ENCODE measurements at regions not wholly inside any gene's neighbourhood (a gene's known extent, or its start where the extent isn't known, plus 50 kb on each side); places are given as distances from the start of the nearest gene placed in this dataset.

DNA sequence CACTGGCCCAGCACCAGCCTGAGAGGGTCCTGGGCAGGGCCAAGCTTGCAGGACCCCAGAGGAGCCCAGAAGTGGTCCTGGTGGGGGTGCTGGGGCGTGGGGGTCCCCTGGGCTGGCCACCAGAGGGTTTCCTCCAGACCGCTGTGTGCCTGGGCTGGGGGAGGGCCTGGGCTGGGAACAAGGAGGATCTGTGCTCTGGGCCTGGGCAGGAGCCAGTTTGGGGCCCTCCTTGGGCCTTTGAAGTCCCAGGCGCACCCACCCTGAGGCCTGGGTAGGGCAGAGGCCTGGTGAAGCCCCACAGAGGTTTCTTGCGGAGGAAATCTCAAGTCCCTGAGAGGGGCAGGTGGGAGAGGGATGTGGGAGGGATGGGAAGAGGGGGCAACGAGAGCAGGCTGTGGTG lies 63.4 kb upstream of the GPC1 start:
- Histone ChIP-seq H3K9me3 (ENCODE audit: control extremely low read depth in 1 of 5, control insufficient read depth in 4 of 5, insufficient read depth in 2 of 5, low read depth in 1 of 5, low read length in 4 of 5) (no peaks in the 10 kb centered on the region), H3K4me3 (ENCODE audit: control insufficient read depth in 1 of 7, extremely low read depth in 1 of 7, insufficient read depth in 4 of 7, low read depth in 2 of 7, low read length in 6 of 7) (no peak overlapping the region), H3K27ac (ENCODE audit: insufficient read depth in 1 of 2, low read depth in 1 of 2, low read length in 2 of 2, poor library complexity in 1 of 2, severe bottlenecking in 2 of 2) (no peak overlapping the region), H3K36me3 (ENCODE audit: control insufficient read depth in 4 of 4, insufficient read depth in 4 of 4, low read length in 3 of 4) (no peaks in the 10 kb centered on the region), H3K27me3 (replicated peaks in 2 of 5; ENCODE audit: control insufficient read depth in 4 of 5, insufficient read depth in 5 of 5, low read length in 4 of 5) (peaks cover 0 to 4% (median 0%) of the 10 kb centered on the region in 5 experiments), H3K4me1 (ENCODE audit: control extremely low read depth in 1 of 4, control insufficient read depth in 4 of 4, insufficient read depth in 4 of 4, low read length in 3 of 4) (no peaks in the 10 kb centered on the region)
- POLR2A ChIA-PET: no interaction called here
- CTCF ChIA-PET: no interaction called here
- DNase-seq: no peak
- 85% methylated on average over 5 of the region's 5 CpGs for WGBS (ENCODE audit: insufficient coverage)

DNA sequence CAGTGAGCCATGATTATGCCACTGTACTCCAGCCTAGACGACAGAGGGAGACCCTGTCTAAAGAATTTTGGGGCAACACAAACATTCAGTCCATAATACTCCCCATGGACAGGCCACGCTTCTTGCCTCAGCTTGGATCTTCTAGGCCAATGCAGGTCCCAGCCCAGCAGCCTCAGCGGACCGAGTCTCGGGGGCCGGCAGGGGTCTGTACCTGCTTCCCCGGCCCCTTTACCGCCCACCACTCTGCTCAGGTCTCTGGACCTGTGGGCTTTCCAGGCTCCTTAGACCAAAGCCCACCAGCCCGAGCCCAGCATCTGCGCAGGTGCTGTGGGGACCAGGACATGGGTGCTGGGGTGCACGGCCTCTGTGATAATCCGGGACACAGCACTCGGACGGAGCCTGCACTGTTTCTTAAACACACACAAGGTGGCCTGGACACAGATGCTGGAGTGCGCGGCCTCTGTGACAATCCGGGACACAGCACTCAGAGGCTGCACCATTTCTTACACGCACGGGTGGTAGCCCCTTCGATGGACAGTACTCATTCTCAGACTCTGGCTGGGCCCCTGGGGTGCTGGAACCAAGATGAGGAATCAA lies 62.1 kb upstream of the GPC1 start:
- CTCF ChIA-PET: no interaction called here
- DNase-seq: no peak
- Histone ChIP-seq H3K9me3 (ENCODE audit: control extremely low read depth in 1 of 5, control insufficient read depth in 4 of 5, insufficient read depth in 2 of 5, low read depth in 1 of 5, low read length in 4 of 5) (no peaks in the 10 kb centered on the region), H3K27ac (ENCODE audit: insufficient read depth in 1 of 2, low read depth in 1 of 2, low read length in 2 of 2, poor library complexity in 1 of 2, severe bottlenecking in 2 of 2) (no peak overlapping the region), H3K27me3 (replicated peaks in 2 of 5; ENCODE audit: control insufficient read depth in 4 of 5, insufficient read depth in 5 of 5, low read length in 4 of 5) (peaks cover 0 to 4% (median 0%) of the 10 kb centered on the region in 5 experiments), H3K36me3 (ENCODE audit: control insufficient read depth in 4 of 4, insufficient read depth in 4 of 4, low read length in 3 of 4) (no peaks in the 10 kb centered on the region), H3K4me3 (ENCODE audit: control insufficient read depth in 1 of 7, extremely low read depth in 1 of 7, insufficient read depth in 4 of 7, low read depth in 2 of 7, low read length in 6 of 7) (no peak overlapping the region), H3K4me1 (ENCODE audit: control extremely low read depth in 1 of 4, control insufficient read depth in 4 of 4, insufficient read depth in 4 of 4, low read length in 3 of 4) (no peaks in the 10 kb centered on the region)
- WGBS (ENCODE audit: insufficient coverage): 95% methylated on average over 17 of the region's 20 CpGs
- POLR2A ChIA-PET: no interaction called here

DNA sequence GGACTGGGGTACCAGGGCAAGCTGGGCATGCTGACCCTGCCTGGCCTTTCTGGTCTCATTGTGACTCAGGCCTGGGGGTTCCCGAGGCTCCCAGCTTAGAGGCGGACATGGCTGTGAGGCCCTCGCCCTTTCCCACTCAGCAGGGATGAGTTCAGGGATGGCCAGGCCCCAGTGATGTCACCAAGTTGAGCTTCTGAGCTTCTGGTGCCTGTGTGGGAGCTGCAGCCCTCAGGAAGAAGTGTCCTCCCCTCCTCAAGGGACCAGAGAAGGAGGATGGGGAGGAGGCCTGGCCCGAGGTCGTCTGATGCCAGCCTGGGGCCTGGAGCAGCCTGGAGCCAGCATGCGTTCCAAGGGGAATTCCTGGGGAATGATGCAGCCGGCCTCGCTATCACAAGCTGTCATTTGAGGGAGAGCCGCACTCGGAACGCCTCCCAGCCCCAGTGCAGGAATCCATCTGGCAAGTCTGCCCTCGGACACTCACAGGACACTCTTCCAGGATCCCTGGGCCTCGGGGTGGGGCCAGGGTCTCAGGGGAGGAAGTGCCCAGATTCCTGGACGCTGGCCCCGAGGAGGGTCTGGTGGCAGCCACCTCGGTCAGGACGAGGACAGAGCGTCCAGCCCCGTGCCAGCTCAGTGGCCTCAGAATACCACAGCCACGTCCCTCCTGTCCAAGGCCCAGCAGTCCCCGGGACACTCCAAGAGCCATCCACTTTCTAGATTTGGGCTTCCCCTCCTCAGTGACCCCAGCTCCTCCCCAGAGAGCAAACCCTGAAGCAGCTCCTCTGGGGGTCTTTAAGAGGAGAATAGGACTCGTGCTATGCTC lies 61.2 kb upstream of the GPC1 start:
- 84% methylated on average over 20 of the region's 22 CpGs for WGBS (ENCODE audit: insufficient coverage)
- POLR2A ChIA-PET: no interaction called here
- no peaks in the 10 kb centered on the region for H3K9me3 ChIP-seq (ENCODE audit: control extremely low read depth in 1 of 5, control insufficient read depth in 4 of 5, insufficient read depth in 2 of 5, low read depth in 1 of 5, low read length in 4 of 5)

DNA sequence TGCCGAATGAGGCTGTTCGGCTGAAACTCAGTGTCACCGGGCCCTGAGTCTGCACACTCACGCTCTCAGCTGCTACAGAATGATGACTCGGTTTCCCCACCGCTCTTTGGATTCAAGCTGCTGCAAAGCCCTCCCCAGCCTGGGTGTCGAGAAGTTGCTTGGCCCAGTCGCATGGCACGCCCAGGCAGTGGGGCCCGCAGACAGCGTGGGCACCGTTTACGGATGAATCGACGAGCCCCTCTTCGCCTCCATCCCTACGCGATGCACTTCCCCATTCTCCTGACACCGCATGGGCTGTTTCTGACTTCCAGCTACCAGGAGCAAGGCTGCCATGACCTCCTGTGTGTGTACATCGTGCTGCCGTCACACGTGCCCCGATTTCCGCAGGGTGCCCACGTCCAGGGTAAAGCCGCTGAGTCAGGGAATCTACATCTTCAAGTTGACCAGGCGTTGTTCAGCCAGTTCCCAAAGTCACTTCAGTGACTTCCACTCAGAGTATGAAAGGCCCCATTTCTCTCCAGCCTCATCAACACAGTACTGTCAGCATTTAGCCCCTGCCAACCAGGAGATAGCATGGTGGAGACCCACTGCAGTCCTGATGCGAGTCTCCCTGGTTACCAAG lies 60.3 kb upstream of the GPC1 start:
- Histone ChIP-seq H3K36me3 (ENCODE audit: control insufficient read depth in 4 of 4, insufficient read depth in 4 of 4, low read length in 3 of 4) (no peaks in the 10 kb centered on the region), H3K27ac (ENCODE audit: insufficient read depth in 1 of 2, low read depth in 1 of 2, low read length in 2 of 2, poor library complexity in 1 of 2, severe bottlenecking in 2 of 2) (no peak overlapping the region), H3K4me3 (ENCODE audit: control insufficient read depth in 1 of 7, extremely low read depth in 1 of 7, insufficient read depth in 4 of 7, low read depth in 2 of 7, low read length in 6 of 7) (no peak overlapping the region), H3K27me3 (replicated peaks in 2 of 5; ENCODE audit: control insufficient read depth in 4 of 5, insufficient read depth in 5 of 5, low read length in 4 of 5) (peaks cover 0 to 4% (median 2%) of the 10 kb centered on the region in 5 experiments), H3K9me3 (ENCODE audit: control extremely low read depth in 1 of 5, control insufficient read depth in 4 of 5, insufficient read depth in 2 of 5, low read depth in 1 of 5, low read length in 4 of 5) (no peaks in the 10 kb centered on the region), H3K4me1 (ENCODE audit: control extremely low read depth in 1 of 4, control insufficient read depth in 4 of 4, insufficient read depth in 4 of 4, low read length in 3 of 4) (no peaks in the 10 kb centered on the region)
- CTCF ChIA-PET: no interaction called here
- POLR2A ChIA-PET: no interaction called here
- 94% methylated on average over 27 of the region's 28 CpGs for WGBS (ENCODE audit: insufficient coverage)
- DNase-seq: no peak

More for the DNA sequence above, 61.2 kb upstream of the GPC1 start:
- H3K4me1 ChIP-seq (ENCODE audit: control extremely low read depth in 1 of 4, control insufficient read depth in 4 of 4, insufficient read depth in 4 of 4, low read length in 3 of 4): no peaks in the 10 kb centered on the region
- no peaks in the 10 kb centered on the region for H3K36me3 ChIP-seq (ENCODE audit: control insufficient read depth in 4 of 4, insufficient read depth in 4 of 4, low read length in 3 of 4)
- no peak overlapping the region for H3K4me3 ChIP-seq (ENCODE audit: control insufficient read depth in 1 of 7, extremely low read depth in 1 of 7, insufficient read depth in 4 of 7, low read depth in 2 of 7, low read length in 6 of 7)
- DNase-seq: no peak
- peaks cover 0 to 4% (median 2%) of the 10 kb centered on the region in 5 experiments for H3K27me3 ChIP-seq (replicated peaks in 2 of 5; ENCODE audit: control insufficient read depth in 4 of 5, insufficient read depth in 5 of 5, low read length in 4 of 5)
- CTCF ChIA-PET: no interaction called here
- no peak overlapping the region for H3K27ac ChIP-seq (ENCODE audit: insufficient read depth in 1 of 2, low read depth in 1 of 2, low read length in 2 of 2, poor library complexity in 1 of 2, severe bottlenecking in 2 of 2)

DNA sequence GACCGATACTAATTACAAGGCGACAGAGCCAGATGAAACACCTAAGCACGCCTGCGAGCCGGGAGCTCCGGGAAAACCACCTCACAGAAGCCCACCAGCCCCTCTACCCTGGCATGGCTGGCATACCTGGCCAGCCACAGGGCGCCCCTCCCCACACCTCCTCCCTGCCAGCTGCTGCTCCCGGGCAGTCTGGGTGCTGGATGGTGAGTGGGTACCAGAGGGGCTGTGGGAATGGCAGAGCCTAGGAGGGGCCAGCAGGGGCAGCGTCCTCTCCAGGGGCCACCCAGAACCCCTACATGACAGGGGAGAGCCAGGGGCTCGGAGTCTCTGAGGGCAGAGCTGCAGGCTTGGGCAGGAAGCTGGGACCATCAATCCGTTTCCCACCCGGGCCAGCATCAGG lies 58.7 kb upstream of the GPC1 start:
- ChIA-PET POLR2A (no interaction called here), CTCF (no interaction called here)
- H3K36me3 ChIP-seq (ENCODE audit: control insufficient read depth in 4 of 4, insufficient read depth in 4 of 4, low read length in 3 of 4): no peaks in the 10 kb centered on the region
- no peak overlapping the region for H3K27ac ChIP-seq (ENCODE audit: insufficient read depth in 1 of 2, low read depth in 1 of 2, low read length in 2 of 2, poor library complexity in 1 of 2, severe bottlenecking in 2 of 2)
- H3K9me3 ChIP-seq (ENCODE audit: control extremely low read depth in 1 of 5, control insufficient read depth in 4 of 5, insufficient read depth in 2 of 5, low read depth in 1 of 5, low read length in 4 of 5): peaks cover 0 to 4% (median 0%) of the 10 kb centered on the region in 5 experiments
- peaks cover 0 to 4% (median 2%) of the 10 kb centered on the region in 5 experiments for H3K27me3 ChIP-seq (replicated peaks in 2 of 5; ENCODE audit: control insufficient read depth in 4 of 5, insufficient read depth in 5 of 5, low read length in 4 of 5)
- WGBS (ENCODE audit: insufficient coverage): 84% methylated on average over 7 of the region's 12 CpGs
- H3K4me1 ChIP-seq (ENCODE audit: control extremely low read depth in 1 of 4, control insufficient read depth in 4 of 4, insufficient read depth in 4 of 4, low read length in 3 of 4): no peaks in the 10 kb centered on the region
- H3K4me3 ChIP-seq (ENCODE audit: control insufficient read depth in 1 of 7, extremely low read depth in 1 of 7, insufficient read depth in 4 of 7, low read depth in 2 of 7, low read length in 6 of 7): no peak overlapping the region
- no peak for DNase-seq

DNA sequence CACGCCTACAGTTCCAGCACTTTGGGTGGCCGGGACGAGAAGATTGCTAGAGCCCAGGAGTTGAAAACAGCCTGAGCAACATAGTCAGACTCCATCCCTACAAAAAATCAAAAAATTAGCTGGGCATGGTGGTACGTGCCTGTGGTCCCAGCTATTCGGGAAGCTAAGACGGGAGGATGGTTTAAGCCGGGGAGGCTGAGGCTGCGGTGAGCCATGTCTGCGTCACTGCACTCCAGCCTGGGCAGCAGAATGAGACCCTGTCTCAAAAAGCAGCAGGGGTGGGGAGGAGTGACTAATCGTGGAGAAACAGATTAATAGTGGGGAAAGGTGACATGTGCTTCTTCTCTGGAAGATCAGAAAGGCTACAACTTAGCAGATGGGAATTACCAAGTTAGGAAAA lies 58.1 kb upstream of the GPC1 start:
- no peak for DNase-seq
- Histone ChIP-seq H3K9me3 (ENCODE audit: control extremely low read depth in 1 of 5, control insufficient read depth in 4 of 5, insufficient read depth in 2 of 5, low read depth in 1 of 5, low read length in 4 of 5) (peaks cover 0 to 4% (median 0%) of the 10 kb centered on the region in 5 experiments), H3K36me3 (ENCODE audit: control insufficient read depth in 4 of 4, insufficient read depth in 4 of 4, low read length in 3 of 4) (no peaks in the 10 kb centered on the region), H3K27ac (ENCODE audit: insufficient read depth in 1 of 2, low read depth in 1 of 2, low read length in 2 of 2, poor library complexity in 1 of 2, severe bottlenecking in 2 of 2) (no peak overlapping the region), H3K27me3 (replicated peaks in 2 of 5; ENCODE audit: control insufficient read depth in 4 of 5, insufficient read depth in 5 of 5, low read length in 4 of 5) (peaks cover 0 to 4% (median 2%) of the 10 kb centered on the region in 5 experiments), H3K4me1 (ENCODE audit: control extremely low read depth in 1 of 4, control insufficient read depth in 4 of 4, insufficient read depth in 4 of 4, low read length in 3 of 4) (no peaks in the 10 kb centered on the region), H3K4me3 (ENCODE audit: control insufficient read depth in 1 of 7, extremely low read depth in 1 of 7, insufficient read depth in 4 of 7, low read depth in 2 of 7, low read length in 6 of 7) (no peak overlapping the region)
- 87% methylated on average over 9 of the region's 10 CpGs for WGBS (ENCODE audit: insufficient coverage)
- POLR2A ChIA-PET: no interaction called here
- CTCF ChIA-PET: no interaction called here

DNA sequence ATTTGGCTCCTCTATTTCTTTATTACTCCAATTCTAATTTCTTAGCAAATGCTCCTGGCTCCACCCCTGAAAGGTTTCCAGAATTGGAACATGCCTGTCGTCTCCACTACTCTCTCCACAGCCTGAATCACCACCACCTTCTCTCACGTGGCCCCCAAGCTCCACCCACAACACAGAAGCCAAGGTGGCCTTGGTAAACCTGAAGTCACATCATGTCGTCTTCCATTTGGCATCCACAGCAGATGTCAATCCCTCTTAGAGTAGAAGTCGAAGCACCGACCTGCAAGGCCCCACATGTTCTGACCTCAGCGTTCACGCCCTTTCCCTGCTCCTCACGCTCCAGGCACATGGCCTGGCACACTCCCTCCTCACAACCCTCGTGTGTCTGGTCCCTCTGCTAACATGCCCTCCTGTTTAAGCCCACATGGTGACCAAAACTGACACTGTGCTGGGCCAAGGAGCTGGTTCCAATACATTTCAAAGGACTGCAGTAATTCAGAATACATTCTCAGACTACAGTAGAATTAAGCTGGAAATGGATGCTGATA lies 56.3 kb upstream of the GPC1 start:
- DNase-seq: no peak
- Histone ChIP-seq H3K27me3 (replicated peaks in 2 of 5; ENCODE audit: control insufficient read depth in 4 of 5, insufficient read depth in 5 of 5, low read length in 4 of 5) (peaks cover 0 to 5% (median 2%) of the 10 kb centered on the region in 5 experiments), H3K4me1 (ENCODE audit: control extremely low read depth in 1 of 4, control insufficient read depth in 4 of 4, insufficient read depth in 4 of 4, low read length in 3 of 4) (no peaks in the 10 kb centered on the region), H3K36me3 (ENCODE audit: control insufficient read depth in 4 of 4, insufficient read depth in 4 of 4, low read length in 3 of 4) (no peaks in the 10 kb centered on the region), H3K4me3 (ENCODE audit: control insufficient read depth in 1 of 7, extremely low read depth in 1 of 7, insufficient read depth in 4 of 7, low read depth in 2 of 7, low read length in 6 of 7) (no peak overlapping the region), H3K27ac (ENCODE audit: insufficient read depth in 1 of 2, low read depth in 1 of 2, low read length in 2 of 2, poor library complexity in 1 of 2, severe bottlenecking in 2 of 2) (no peak overlapping the region), H3K9me3 (ENCODE audit: control extremely low read depth in 1 of 5, control insufficient read depth in 4 of 5, insufficient read depth in 2 of 5, low read depth in 1 of 5, low read length in 4 of 5) (peaks cover 0 to 4% (median 0%) of the 10 kb centered on the region in 5 experiments)
- ChIA-PET CTCF (no interaction called here), POLR2A (no interaction called here)
- WGBS (ENCODE audit: insufficient coverage): 89% methylated on average over 9 of the region's 9 CpGs

Data from common myeloid progenitor, CD34-positive (primary cell).